ENCODE measurements at regions not wholly inside any gene's neighbourhood (a gene's known extent, or its start where the extent isn't known, plus 50 kb on each side); places are given as distances from the start of the nearest gene placed in this dataset.

GRCh38 chr9:89945133-89945532, 340.3 kb downstream of the GADD45G start:
- no peak for TF ChIP-seq CTCF (IDR thresholded peaks at IDR 0.05; ENCODE audit: insufficient read depth, low read length, poor library complexity, severe bottlenecking)
- TF ChIP-seq EZH2phosphoT487 (conservative IDR thresholded peaks at IDR 0.05; ENCODE audit: low read length) = no peak

All from SU-DHL-6 (cell line).